NT2/D1 (cell line): ENCODE measurements at regions not wholly inside any gene's neighbourhood (a gene's known extent, or its start where the extent isn't known, plus 50 kb on each side); places are given as distances from the start of the nearest gene placed in this dataset.

Experiments used
- SUZ12 ChIP-seq: IDR thresholded peaks from 2 replicates; pipeline ENCODE4 v1.6.1; 2011; ENCODE audit not compliant: insufficient read length, insufficient read depth; ENCODE audit errors: extremely low read depth
- YY1 ChIP-seq: IDR thresholded peaks from 2 replicates; pipeline ENCODE4 v1.6.1; 2011; ENCODE audit not compliant: insufficient read length, insufficient read depth
- ZNF274 ChIP-seq: IDR thresholded peaks from 2 replicates; pipeline ENCODE4 v1.6.1; 2011; ENCODE audit warnings: mild to moderate bottlenecking, low read depth, low read length

DNA sequence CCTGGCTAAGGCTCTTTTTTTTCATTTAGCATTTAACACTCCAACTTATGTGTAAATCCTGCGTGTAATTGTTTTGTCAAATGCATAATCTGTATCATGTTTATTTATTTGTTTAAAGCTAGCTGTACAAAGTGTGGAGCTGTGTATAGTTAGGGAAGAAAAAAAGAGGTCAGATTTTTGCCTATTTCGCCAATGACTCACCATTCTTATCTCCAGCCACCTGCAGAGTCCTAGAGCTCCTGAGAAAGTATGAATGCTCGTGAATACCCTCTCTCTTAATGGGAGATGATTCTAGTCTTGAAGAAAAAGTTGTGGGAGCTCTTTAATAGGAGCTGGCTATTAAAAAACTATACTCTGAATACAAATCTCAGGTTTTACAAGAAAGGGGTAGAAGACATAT, 778.8 kb upstream of the SLITRK5 start:
- TF ChIP-seq YY1 (no peak), ZNF274 (no peak), SUZ12 (no peak)
